Endothelial cell of umbilical vein (primary cell): ENCODE measurements at regions not wholly inside any gene's neighbourhood (a gene's known extent, or its start where the extent isn't known, plus 50 kb on each side); places are given as distances from the start of the nearest gene placed in this dataset.

Experiments
- EZH2 ChIP-seq: IDR thresholded peaks from 2 replicates; pipeline ENCODE4 v1.6.1; 2012; ENCODE audit warnings: borderline replicate concordance, low read depth, mild to moderate bottlenecking, moderate library complexity, low read length, inconsistent platforms; ENCODE audit not compliant: severe bottlenecking
- FOS ChIP-seq: IDR thresholded peaks from 2 replicates; pipeline ENCODE4 v1.6.1; 2011; ENCODE audit warnings: mild to moderate bottlenecking, low read length, moderate library complexity, borderline replicate concordance; ENCODE audit not compliant: insufficient read depth
- GATA2 ChIP-seq: IDR thresholded peaks from 2 replicates; pipeline ENCODE4 v1.7.0; 2011; ENCODE audit warnings: low read depth, mild to moderate bottlenecking, moderate library complexity, mixed read lengths, low read length; ENCODE audit not compliant: insufficient read length, insufficient read depth
- JUN ChIP-seq: IDR thresholded peaks from 2 replicates; pipeline ENCODE4 v1.6.1; 2011; ENCODE audit warnings: borderline replicate concordance, low read depth; ENCODE audit not compliant: insufficient read length, insufficient read depth
- MYC ChIP-seq: IDR thresholded peaks from one replicate; pipeline ENCODE4 v1.6.1; 2011; ENCODE audit warnings: mild to moderate bottlenecking, low read depth, low read length
- POLR2A ChIP-seq: IDR thresholded peaks from 2 replicates; pipeline ENCODE4 v1.6.1; 2012; ENCODE audit warnings: low read depth, mild to moderate bottlenecking, control low read depth, low read length
- POLR2AphosphoS5 ChIP-seq: IDR thresholded peaks from 2 replicates; pipeline ENCODE4 v1.6.1; 2012; ENCODE audit warnings: low read depth, mild to moderate bottlenecking, control low read depth, low read length, moderate library complexity; ENCODE audit not compliant: insufficient read depth
- TF ChIP-seq, protein P1 (sequence below), 2 donors: IDR thresholded peaks; 1 replicate in 1 of 2; 2 replicates in 1 of 2; pipeline ENCODE4 v1.5.1; 2011; ENCODE audit warnings: low read length in 2 of 2, mild to moderate bottlenecking in 2 of 2, moderate library complexity in 2 of 2, control low read depth in 1 of 2, inconsistent platforms in 1 of 2, low read depth in 1 of 2; ENCODE audit not compliant: insufficient read depth in 1 of 2; ENCODE audit errors: extremely low read depth in 1 of 2
- TF ChIP-seq, protein P2 (sequence below): IDR thresholded peaks from 2 replicates; pipeline ENCODE4 v1.6.1; 2011; ENCODE audit not compliant: insufficient read depth, insufficient read length

- TF ChIP-seq POLR2A = no peak
- TF ChIP-seq, protein P1, sequence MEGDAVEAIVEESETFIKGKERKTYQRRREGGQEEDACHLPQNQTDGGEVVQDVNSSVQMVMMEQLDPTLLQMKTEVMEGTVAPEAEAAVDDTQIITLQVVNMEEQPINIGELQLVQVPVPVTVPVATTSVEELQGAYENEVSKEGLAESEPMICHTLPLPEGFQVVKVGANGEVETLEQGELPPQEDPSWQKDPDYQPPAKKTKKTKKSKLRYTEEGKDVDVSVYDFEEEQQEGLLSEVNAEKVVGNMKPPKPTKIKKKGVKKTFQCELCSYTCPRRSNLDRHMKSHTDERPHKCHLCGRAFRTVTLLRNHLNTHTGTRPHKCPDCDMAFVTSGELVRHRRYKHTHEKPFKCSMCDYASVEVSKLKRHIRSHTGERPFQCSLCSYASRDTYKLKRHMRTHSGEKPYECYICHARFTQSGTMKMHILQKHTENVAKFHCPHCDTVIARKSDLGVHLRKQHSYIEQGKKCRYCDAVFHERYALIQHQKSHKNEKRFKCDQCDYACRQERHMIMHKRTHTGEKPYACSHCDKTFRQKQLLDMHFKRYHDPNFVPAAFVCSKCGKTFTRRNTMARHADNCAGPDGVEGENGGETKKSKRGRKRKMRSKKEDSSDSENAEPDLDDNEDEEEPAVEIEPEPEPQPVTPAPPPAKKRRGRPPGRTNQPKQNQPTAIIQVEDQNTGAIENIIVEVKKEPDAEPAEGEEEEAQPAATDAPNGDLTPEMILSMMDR (IDR thresholded peaks at IDR 0.05; ENCODE audit: extremely low read depth in 1 of 2, insufficient read depth in 1 of 2, low read depth in 1 of 2, low read length in 2 of 2) = no peak
- TF ChIP-seq EZH2 = no peak
- no peak for TF ChIP-seq JUN
- TF ChIP-seq POLR2AphosphoS5 = no peak
- no peak for TF ChIP-seq MYC
- TF ChIP-seq FOS = no peak
- TF ChIP-seq, protein P2, sequence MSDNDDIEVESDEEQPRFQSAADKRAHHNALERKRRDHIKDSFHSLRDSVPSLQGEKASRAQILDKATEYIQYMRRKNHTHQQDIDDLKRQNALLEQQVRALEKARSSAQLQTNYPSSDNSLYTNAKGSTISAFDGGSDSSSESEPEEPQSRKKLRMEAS = no peak
- no peak for TF ChIP-seq GATA2
Observed at GRCh38 chr20:10897336-10897735, 223.5 kb upstream of the JAG1 start.
